H9 (cell line): ENCODE measurements at regions not wholly inside any gene's neighbourhood (a gene's known extent, or its start where the extent isn't known, plus 50 kb on each side); places are given as distances from the start of the nearest gene placed in this dataset.

Experiments used
- DNase-seq: peaks from one replicate; pipeline ENCODE4 v3.0.0-alpha.2; 2017
- H2AFZ ChIP-seq: one replicate; pipeline ENCODE4 v1.6.1; 2013; ENCODE audit warnings: mild to moderate bottlenecking, low read length, control low read depth, moderate library complexity
- H2AK5ac ChIP-seq: 2 replicates; pipeline ENCODE4 v1.6.1; 2013; ENCODE audit warnings: low read length, control low read depth, mixed read lengths; ENCODE audit not compliant: insufficient read length
- H2BK120ac ChIP-seq: one replicate; pipeline ENCODE4 v1.6.1; 2013; ENCODE audit warnings: low read depth, mild to moderate bottlenecking, low read length, control low read depth, inconsistent platforms; ENCODE audit not compliant: poor library complexity, severe bottlenecking
- H2BK12ac ChIP-seq: 2 replicates; pipeline ENCODE4 v1.6.1; 2013; ENCODE audit warnings: low read length, control low read depth, mixed read lengths, low read depth; ENCODE audit not compliant: insufficient read length
- H2BK15ac ChIP-seq: 2 replicates; pipeline ENCODE4 v1.6.1; 2013; ENCODE audit warnings: low read depth, low read length, control low read depth
- H2BK20ac ChIP-seq: one replicate; pipeline ENCODE4 v1.6.1; 2013; ENCODE audit warnings: low read depth, mild to moderate bottlenecking, low read length, control low read depth, inconsistent platforms; ENCODE audit not compliant: poor library complexity, severe bottlenecking
- H2BK5ac ChIP-seq: 2 replicates; pipeline ENCODE4 v1.6.1; 2013; ENCODE audit warnings: low read length, control low read depth, mixed read lengths; ENCODE audit not compliant: insufficient read length
- H3K14ac ChIP-seq: 2 replicates; pipeline ENCODE4 v1.6.1; 2013; ENCODE audit warnings: low read length, control low read depth; ENCODE audit not compliant: insufficient read depth
- H3K18ac ChIP-seq: 2 replicates; pipeline ENCODE4 v1.6.1; 2013; ENCODE audit warnings: low read depth, mild to moderate bottlenecking, mixed read lengths, low read length, control low read depth; ENCODE audit not compliant: insufficient read length
- H3K23ac ChIP-seq: 2 replicates; pipeline ENCODE4 v1.6.1; 2013; ENCODE audit warnings: low read length, control low read depth, mixed read lengths, low read depth; ENCODE audit not compliant: insufficient read length
- H3K23me2 ChIP-seq: 2 replicates; pipeline ENCODE4 v1.6.1; 2013; ENCODE audit warnings: low read depth, mild to moderate bottlenecking, mixed read lengths, low read length, control low read depth; ENCODE audit not compliant: insufficient read length, poor library complexity, severe bottlenecking
- H3K27ac ChIP-seq: 2 replicates; pipeline ENCODE4 v1.5.1; 2013; ENCODE audit warnings: low read length, control low read depth, mixed read lengths, low read depth; ENCODE audit not compliant: insufficient read length
- H3K27me3 ChIP-seq: 2 replicates; pipeline ENCODE4 v1.6.1; 2013; ENCODE audit warnings: low read length, control low read depth, inconsistent platforms; ENCODE audit not compliant: insufficient read depth
- H3K4ac ChIP-seq: 2 replicates; pipeline ENCODE4 v1.6.1; 2013; ENCODE audit warnings: low read depth, mild to moderate bottlenecking, control low read depth, inconsistent platforms, low read length, moderate library complexity
- H3K4me1 ChIP-seq: 2 replicates; pipeline ENCODE4 v1.6.1; 2013; ENCODE audit warnings: low read length, control low read depth, inconsistent platforms; ENCODE audit not compliant: insufficient read depth
- H3K4me2 ChIP-seq: 2 replicates; pipeline ENCODE4 v1.6.1; 2013; ENCODE audit warnings: low read length, control low read depth, mixed read lengths; ENCODE audit not compliant: insufficient read length, insufficient read depth
- H3K56ac ChIP-seq: 2 replicates; pipeline ENCODE4 v1.6.1; 2013; ENCODE audit warnings: low read depth, mild to moderate bottlenecking, mixed read lengths, low read length, control low read depth; ENCODE audit not compliant: insufficient read length
- H3K79me1 ChIP-seq: 2 replicates; pipeline ENCODE4 v1.6.1; 2013; ENCODE audit warnings: low read depth, mild to moderate bottlenecking, moderate library complexity, low read length, control low read depth, inconsistent platforms; ENCODE audit not compliant: insufficient read depth, poor library complexity, severe bottlenecking
- H3K79me2 ChIP-seq: 2 replicates; pipeline ENCODE4 v1.6.1; 2013; ENCODE audit warnings: low read length, control low read depth, inconsistent platforms; ENCODE audit not compliant: insufficient read depth
- H3K9ac ChIP-seq: 2 replicates; pipeline ENCODE4 v1.6.1; 2013; ENCODE audit warnings: low read length, control low read depth, mixed read lengths; ENCODE audit not compliant: insufficient read length; ENCODE audit errors: extremely low read depth
- H3K9me3 ChIP-seq: one replicate; pipeline ENCODE4 v1.6.1; 2013; ENCODE audit warnings: low read depth, low read length, inconsistent platforms; ENCODE audit not compliant: control insufficient read depth
- H3T11ph ChIP-seq: one replicate; pipeline ENCODE4 v1.6.1; 2013; ENCODE audit warnings: mild to moderate bottlenecking, low read length, control low read depth, inconsistent platforms
- H4K20me1 ChIP-seq: one replicate; pipeline ENCODE4 v1.6.1; 2013; ENCODE audit not compliant: control insufficient read depth, insufficient read length, insufficient read depth
- H4K5ac ChIP-seq: 2 replicates; pipeline ENCODE4 v1.6.1; 2013; ENCODE audit warnings: low read depth, mild to moderate bottlenecking, mixed read lengths, low read length, control low read depth; ENCODE audit not compliant: insufficient read length
- H4K8ac ChIP-seq: replicated peaks from 2 replicates; pipeline ENCODE4 v1.6.1; 2013; ENCODE audit warnings: low read length, control low read depth, mixed read lengths, low read depth; ENCODE audit not compliant: insufficient read length
- H4K91ac ChIP-seq: 2 replicates; pipeline ENCODE4 v1.6.1; 2013; ENCODE audit warnings: low read depth, mild to moderate bottlenecking, moderate library complexity, mixed read lengths, low read length, control low read depth; ENCODE audit not compliant: insufficient read length
- H3K27ac Mint-ChIP-seq, 3 experiments: 2 replicates in 2 of 3; 3 replicates in 1 of 3; pipeline ENCODE4 v1.8.0; 2020 to 2021; ENCODE audit warnings: mixed read lengths in 3 of 3, mild to moderate bottlenecking in 1 of 3, moderate library complexity in 1 of 3
- H3K27me3 Mint-ChIP-seq: 2 replicates; pipeline ENCODE4 v1.8.0; 2021; ENCODE audit warnings: low read depth, mild to moderate bottlenecking, moderate library complexity, mixed read lengths
- H3K36me3 Mint-ChIP-seq, 3 experiments: 2 replicates in 2 of 3; 3 replicates in 1 of 3; pipeline ENCODE4 v1.8.0; 2020 to 2021; ENCODE audit warnings: low read depth in 3 of 3, mixed read lengths in 3 of 3; ENCODE audit not compliant: insufficient read depth in 1 of 3
- H3K4me1 Mint-ChIP-seq, 2 experiments: 2 replicates each; pipeline ENCODE4 v1.8.0; 2020; ENCODE audit warnings: mixed read lengths in 2 of 2
- H3K4me3 Mint-ChIP-seq, 2 experiments: 2 replicates in 1 of 2; 3 replicates in 1 of 2; pipeline ENCODE4 v1.8.0; 2020 to 2021; ENCODE audit warnings: mild to moderate bottlenecking in 2 of 2, mixed read lengths in 2 of 2, moderate library complexity in 1 of 2
- H3K9me3 Mint-ChIP-seq, 2 experiments: 2 replicates in 1 of 2; 3 replicates in 1 of 2; pipeline ENCODE4 v1.8.0; 2020; ENCODE audit warnings: mild to moderate bottlenecking in 2 of 2, mixed read lengths in 2 of 2, moderate library complexity in 1 of 2
- WGBS: extraction: QIAGEN DNeasy Blood & Tissue Kit; methylation state at CpG from one replicate; pipeline ENCODE4 v1.1.7; 2013; ENCODE audit warnings: missing lambda C conversion rate, low lambda C conversion rate, mixed read lengths; ENCODE audit not compliant: insufficient read length; ENCODE audit errors: extremely low coverage; 5-methylcytosine and 5-hydroxymethylcytosine counted together
- TF ChIP-seq, protein P1 (sequence below): fragments of 200-600 bp; sonication (generic); conservative IDR thresholded peaks from 3 replicates; pipeline ENCODE4 v1.8.0; 2021; ENCODE audit warnings: antibody characterized with exemption, mild to moderate bottlenecking

DNA sequence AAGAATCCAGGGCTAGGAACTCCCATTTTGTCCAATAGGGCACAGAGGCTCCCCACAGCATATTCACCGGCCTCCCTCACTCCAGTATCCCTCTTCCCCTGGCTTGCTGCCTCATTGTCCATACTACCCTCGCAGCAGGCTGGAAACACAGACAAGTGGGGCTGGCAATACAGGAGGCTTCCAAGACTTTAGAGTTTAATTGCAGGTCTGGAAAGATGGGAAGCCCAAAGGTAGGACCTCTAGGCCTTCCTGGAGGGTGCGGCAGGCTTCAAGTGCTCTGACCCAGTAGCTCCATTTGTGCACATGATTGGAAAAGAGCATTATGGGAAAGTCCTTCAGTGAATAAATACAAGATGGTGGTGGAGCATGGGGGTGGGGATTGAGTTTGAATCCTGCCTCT, 166.7 kb downstream of the EVX1 start:
- no peak overlapping the region for H2AFZ ChIP-seq
- H3K14ac ChIP-seq = no peak overlapping the region
- H3K27me3 Mint-ChIP-seq = peaks cover 3% of the 10 kb centered on the region
- no peak overlapping the region for H2BK20ac ChIP-seq
- no peaks in the 10 kb centered on the region for H3K36me3 Mint-ChIP-seq
- H4K91ac ChIP-seq = no peak overlapping the region
- peaks cover 0 to 3% of the 10 kb centered on the region in 2 experiments; a peak in 1 of 5 replicates for H3K9me3 Mint-ChIP-seq
- no peaks in the 10 kb centered on the region for H3K27me3 ChIP-seq
- no peak overlapping the region for H3K4me3 Mint-ChIP-seq
- no peak overlapping the region for H4K5ac ChIP-seq
- H3K9ac ChIP-seq = no peak overlapping the region
- H3K4ac ChIP-seq = no peak overlapping the region
- H3K18ac ChIP-seq = no peak overlapping the region
- H3K4me1 Mint-ChIP-seq = peaks cover 11 to 16% of the 10 kb centered on the region in 2 experiments
- no peak overlapping the region; a peak in 1 of 7 replicates for H3K27ac Mint-ChIP-seq
- no peaks in the 10 kb centered on the region for H3K9me3 ChIP-seq
- no peaks in the 10 kb centered on the region for H3K4me1 ChIP-seq
- no peak overlapping the region for H4K8ac ChIP-seq
- no peaks in the 10 kb centered on the region for H3K79me2 ChIP-seq
- TF ChIP-seq, protein P1, sequence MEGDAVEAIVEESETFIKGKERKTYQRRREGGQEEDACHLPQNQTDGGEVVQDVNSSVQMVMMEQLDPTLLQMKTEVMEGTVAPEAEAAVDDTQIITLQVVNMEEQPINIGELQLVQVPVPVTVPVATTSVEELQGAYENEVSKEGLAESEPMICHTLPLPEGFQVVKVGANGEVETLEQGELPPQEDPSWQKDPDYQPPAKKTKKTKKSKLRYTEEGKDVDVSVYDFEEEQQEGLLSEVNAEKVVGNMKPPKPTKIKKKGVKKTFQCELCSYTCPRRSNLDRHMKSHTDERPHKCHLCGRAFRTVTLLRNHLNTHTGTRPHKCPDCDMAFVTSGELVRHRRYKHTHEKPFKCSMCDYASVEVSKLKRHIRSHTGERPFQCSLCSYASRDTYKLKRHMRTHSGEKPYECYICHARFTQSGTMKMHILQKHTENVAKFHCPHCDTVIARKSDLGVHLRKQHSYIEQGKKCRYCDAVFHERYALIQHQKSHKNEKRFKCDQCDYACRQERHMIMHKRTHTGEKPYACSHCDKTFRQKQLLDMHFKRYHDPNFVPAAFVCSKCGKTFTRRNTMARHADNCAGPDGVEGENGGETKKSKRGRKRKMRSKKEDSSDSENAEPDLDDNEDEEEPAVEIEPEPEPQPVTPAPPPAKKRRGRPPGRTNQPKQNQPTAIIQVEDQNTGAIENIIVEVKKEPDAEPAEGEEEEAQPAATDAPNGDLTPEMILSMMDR = no peak
- DNase-seq = no peak
- H2BK120ac ChIP-seq = no peak overlapping the region
- no peak overlapping the region for H3K23ac ChIP-seq
- H3T11ph ChIP-seq = no peak overlapping the region
- no peak overlapping the region for H3K4me2 ChIP-seq
- H3K27ac ChIP-seq = no peak overlapping the region
- no peaks in the 10 kb centered on the region for H3K79me1 ChIP-seq
- H4K20me1 ChIP-seq = no peaks in the 10 kb centered on the region
- H3K56ac ChIP-seq = no peak overlapping the region
- H2BK15ac ChIP-seq = no peak overlapping the region
- no peak overlapping the region for H2BK12ac ChIP-seq
- WGBS = no CpG with 5 or more reads among the region's 3 CpGs
- no peak overlapping the region for H2BK5ac ChIP-seq
- H2AK5ac ChIP-seq = no peak overlapping the region
- H3K23me2 ChIP-seq = no peaks in the 10 kb centered on the region
